HG03558 (cell line): ENCODE measurements at regions not wholly inside any gene's neighbourhood (a gene's known extent, or its start where the extent isn't known, plus 50 kb on each side); places are given as distances from the start of the nearest gene placed in this dataset.

Source experiments
- ATAC-seq: cut with Tn5 transposase; IDR thresholded peaks from one replicate; pipeline ENCODE4 v1.9.1; 2021; ENCODE audit warnings: moderate number of reproducible peaks; ENCODE audit not compliant: unreplicated experiment; ENCODE audit errors: extremely low read depth

GRCh38 chr2:37586663-37587317 lies 84.7 kb downstream of the CDC42EP3 start:
- ATAC-seq = no peak

- no peak for ATAC-seq
These were observed 83.6 kb downstream of the CDC42EP3 start for GRCh38 chr2:37587817-37588216.

GRCh38 chr2:37588316-37588777 lies 83.1 kb downstream of the CDC42EP3 start:
- no peak for ATAC-seq

GRCh38 chr2:37589298-37589697 lies 82.1 kb downstream of the CDC42EP3 start:
- no peak for ATAC-seq

- no peak for ATAC-seq
These were observed 81.3 kb downstream of the CDC42EP3 start for GRCh38 chr2:37590119-37590571.
